Stimulated activated CD8-positive, alpha-beta memory T cell treated with anti-CD3 and anti-CD28 coated beads, Interleukin-12 subunit alpha, Interleukin-12 subunit beta, amount 100 ng/mL, for 1 hour (primary cell): ENCODE measurements at regions not wholly inside any gene's neighbourhood (a gene's known extent, or its start where the extent isn't known, plus 50 kb on each side); places are given as distances from the start of the nearest gene placed in this dataset.

ENCODE experiments used
- DNase-seq: peaks from one replicate; pipeline ENCODE4 v3.0.0-alpha.2; 2020; ENCODE audit warnings: low read depth

- DNase-seq, result no peak
Measured at GRCh38 chr1:234936612-234937389, 191.8 kb downstream of the TOMM20 start.

- no peak for DNase-seq
Measured at GRCh38 chr1:234934611-234935033, 194.0 kb downstream of the TOMM20 start.

- DNase-seq, result no peak
Measured at GRCh38 chr1:234933475-234933874, 195.2 kb downstream of the TOMM20 start.

- no peak for DNase-seq
Measured at GRCh38 chr1:234932511-234933430, 195.9 kb downstream of the TOMM20 start.

GRCh38 chr1:234932106-234932505, 196.5 kb downstream of the TOMM20 start:
- DNase-seq, result no peak

- DNase-seq, result no peak
Measured at GRCh38 chr1:234931404-234931973, 197.1 kb downstream of the TOMM20 start.

- DNase-seq, result no peak
Measured at GRCh38 chr1:234929369-234929768, 199.3 kb downstream of the TOMM20 start.

GRCh38 chr1:234928642-234929041, 200.0 kb downstream of the TOMM20 start:
- DNase-seq, result no peak

GRCh38 chr1:234927971-234928640, 200.5 kb downstream of the TOMM20 start:
- no peak for DNase-seq

- no peak for DNase-seq
Measured at GRCh38 chr1:234927312-234927970, 201.2 kb downstream of the TOMM20 start.

GRCh38 chr1:234926559-234927311, 201.9 kb downstream of the TOMM20 start:
- no peak for DNase-seq

- DNase-seq, result no peak
Measured at GRCh38 chr1:234926264-234926558, 202.4 kb downstream of the TOMM20 start.

GRCh38 chr1:234925440-234926263, 203.0 kb downstream of the TOMM20 start:
- no peak for DNase-seq

GRCh38 chr1:234924450-234925355, 203.9 kb downstream of the TOMM20 start:
- DNase-seq, result no peak

- DNase-seq, result no peak
Measured at GRCh38 chr1:234923626-234924025, 205.0 kb downstream of the TOMM20 start.

- DNase-seq, result no peak
Measured at GRCh38 chr1:234922987-234923386, 205.7 kb downstream of the TOMM20 start.

- DNase-seq, result no peak
Measured at GRCh38 chr1:234921266-234922062, 207.2 kb downstream of the TOMM20 start.

GRCh38 chr1:234920843-234921140, 207.8 kb downstream of the TOMM20 start:
- no peak for DNase-seq
